ENCODE measurements at regions not wholly inside any gene's neighbourhood (a gene's known extent, or its start where the extent isn't known, plus 50 kb on each side); places are given as distances from the start of the nearest gene placed in this dataset.

DNA sequence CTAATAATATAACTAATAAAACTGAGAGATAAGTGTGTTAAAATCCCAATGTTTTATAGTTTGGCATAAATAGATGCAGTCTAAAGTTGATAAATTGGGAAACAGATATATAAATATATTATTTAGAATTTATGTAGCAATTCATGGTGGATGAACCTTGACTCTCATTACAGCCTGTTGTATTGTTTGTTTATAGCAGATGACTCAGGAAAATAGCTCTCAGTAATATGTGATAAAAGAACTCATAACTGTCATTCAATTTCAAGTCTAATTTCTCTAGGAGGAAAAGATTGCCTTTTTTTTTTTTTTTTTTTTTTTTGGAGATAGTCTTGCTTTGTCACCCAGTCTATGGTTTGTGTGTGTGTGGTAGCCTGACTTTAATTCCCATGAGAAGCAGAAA is 603.2 kb upstream of the PKN2 start:
- TF ChIP-seq, protein P1, sequence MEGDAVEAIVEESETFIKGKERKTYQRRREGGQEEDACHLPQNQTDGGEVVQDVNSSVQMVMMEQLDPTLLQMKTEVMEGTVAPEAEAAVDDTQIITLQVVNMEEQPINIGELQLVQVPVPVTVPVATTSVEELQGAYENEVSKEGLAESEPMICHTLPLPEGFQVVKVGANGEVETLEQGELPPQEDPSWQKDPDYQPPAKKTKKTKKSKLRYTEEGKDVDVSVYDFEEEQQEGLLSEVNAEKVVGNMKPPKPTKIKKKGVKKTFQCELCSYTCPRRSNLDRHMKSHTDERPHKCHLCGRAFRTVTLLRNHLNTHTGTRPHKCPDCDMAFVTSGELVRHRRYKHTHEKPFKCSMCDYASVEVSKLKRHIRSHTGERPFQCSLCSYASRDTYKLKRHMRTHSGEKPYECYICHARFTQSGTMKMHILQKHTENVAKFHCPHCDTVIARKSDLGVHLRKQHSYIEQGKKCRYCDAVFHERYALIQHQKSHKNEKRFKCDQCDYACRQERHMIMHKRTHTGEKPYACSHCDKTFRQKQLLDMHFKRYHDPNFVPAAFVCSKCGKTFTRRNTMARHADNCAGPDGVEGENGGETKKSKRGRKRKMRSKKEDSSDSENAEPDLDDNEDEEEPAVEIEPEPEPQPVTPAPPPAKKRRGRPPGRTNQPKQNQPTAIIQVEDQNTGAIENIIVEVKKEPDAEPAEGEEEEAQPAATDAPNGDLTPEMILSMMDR (IDR thresholded peaks at IDR 0.05): no peak
- TF ChIP-seq POLR2A (IDR thresholded peaks at IDR 0.05) (no peak), EP300 (IDR thresholded peaks at IDR 0.05; ENCODE audit: low read depth) (no peak)
